ENCODE measurements at regions not wholly inside any gene's neighbourhood (a gene's known extent, or its start where the extent isn't known, plus 50 kb on each side); places are given as distances from the start of the nearest gene placed in this dataset.
A peak's percentile ranks its signal among the peaks of the same experiment; 100 is the strongest.

DNA sequence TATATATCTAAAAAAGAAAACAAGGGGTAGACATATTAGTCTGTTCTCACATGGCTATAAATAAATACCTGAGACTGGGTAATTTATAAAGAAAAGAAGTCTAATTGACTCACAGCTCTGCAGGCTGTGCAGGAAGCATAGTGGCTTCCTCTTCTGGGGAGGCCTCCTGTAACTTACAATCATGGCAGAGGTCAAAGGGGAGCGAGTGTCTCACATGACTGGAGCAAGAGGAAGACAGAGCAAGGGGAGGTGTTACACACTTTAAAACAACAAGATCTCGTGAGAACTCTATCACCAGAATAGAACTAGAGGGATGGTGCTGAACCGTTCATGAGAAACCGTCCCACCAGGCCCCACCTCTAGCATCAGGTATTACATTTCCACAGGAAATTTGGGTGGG, 616.8 kb downstream of the TLE4 start:
- no peak for DNase-seq (ENCODE audit: low spot score)
- H2AFZ ChIP-seq (ENCODE audit: low read length): peak overlapping the region; percentile 73
- no peaks in the 10 kb centered on the region for H3K4me1 ChIP-seq (ENCODE audit: control insufficient read depth in 2 of 2, insufficient read depth in 1 of 2, low read depth in 1 of 2, low read length in 2 of 2)
- no peak overlapping the region for H3K23ac ChIP-seq (ENCODE audit: low read depth, low read length, poor library complexity)
- no peak overlapping the region for H3K4ac ChIP-seq (ENCODE audit: low read length)
- H2BK15ac ChIP-seq (ENCODE audit: low read length): no peak overlapping the region
- no peak overlapping the region for H3K18ac ChIP-seq (ENCODE audit: low read length)
- no peak overlapping the region for H2BK120ac ChIP-seq (ENCODE audit: low read depth, low read length)
- H3K4me2 ChIP-seq (ENCODE audit: insufficient read depth, low read length, poor library complexity, severe bottlenecking): no peak overlapping the region
- no peak overlapping the region for H4K8ac ChIP-seq (ENCODE audit: low read depth, low read length)
- H3K4me3 ChIP-seq (ENCODE audit: low read length in 2 of 2): no peak overlapping the region
- H2BK5ac ChIP-seq (ENCODE audit: low read length): no peak overlapping the region
- H3K79me1 ChIP-seq (ENCODE audit: low read depth, low read length): no peaks in the 10 kb centered on the region
- H3K14ac ChIP-seq (ENCODE audit: low read length): no peak overlapping the region
- no peak overlapping the region for H3K27ac ChIP-seq (replicated peaks; ENCODE audit: low read length)
- H2AK5ac ChIP-seq (ENCODE audit: low read depth, low read length): no peak overlapping the region
- H2BK12ac ChIP-seq (ENCODE audit: low read length): no peak overlapping the region
- H3K27me3 ChIP-seq (ENCODE audit: control insufficient read depth in 3 of 3, insufficient read depth in 3 of 3, low read depth in 1 of 3, low read length in 3 of 3): no peaks in the 10 kb centered on the region
- H3K9me3 ChIP-seq (replicated peaks in 1 of 2; ENCODE audit: control insufficient read depth in 2 of 2, insufficient read depth in 1 of 2, low read depth in 1 of 2, low read length in 2 of 2): peaks cover 0 to 1% of the 10 kb centered on the region in 2 donors
- H3K36me3 ChIP-seq (replicated peaks in 1 of 2; ENCODE audit: control insufficient read depth in 2 of 2, insufficient read depth in 2 of 2, low read length in 2 of 2): no peaks in the 10 kb centered on the region
- no peak overlapping the region for H4K91ac ChIP-seq (ENCODE audit: low read depth, low read length, poor library complexity)
- WGBS, 2 donors (ENCODE audit: extremely low coverage in 2 of 2, insufficient read length in 2 of 2, insufficient replicate concordance in 1 of 2): no CpG with 5 or more reads among the region's 4 CpGs
- no peak overlapping the region for H3K9ac ChIP-seq (ENCODE audit: low read depth, low read length, poor library complexity)

DNA sequence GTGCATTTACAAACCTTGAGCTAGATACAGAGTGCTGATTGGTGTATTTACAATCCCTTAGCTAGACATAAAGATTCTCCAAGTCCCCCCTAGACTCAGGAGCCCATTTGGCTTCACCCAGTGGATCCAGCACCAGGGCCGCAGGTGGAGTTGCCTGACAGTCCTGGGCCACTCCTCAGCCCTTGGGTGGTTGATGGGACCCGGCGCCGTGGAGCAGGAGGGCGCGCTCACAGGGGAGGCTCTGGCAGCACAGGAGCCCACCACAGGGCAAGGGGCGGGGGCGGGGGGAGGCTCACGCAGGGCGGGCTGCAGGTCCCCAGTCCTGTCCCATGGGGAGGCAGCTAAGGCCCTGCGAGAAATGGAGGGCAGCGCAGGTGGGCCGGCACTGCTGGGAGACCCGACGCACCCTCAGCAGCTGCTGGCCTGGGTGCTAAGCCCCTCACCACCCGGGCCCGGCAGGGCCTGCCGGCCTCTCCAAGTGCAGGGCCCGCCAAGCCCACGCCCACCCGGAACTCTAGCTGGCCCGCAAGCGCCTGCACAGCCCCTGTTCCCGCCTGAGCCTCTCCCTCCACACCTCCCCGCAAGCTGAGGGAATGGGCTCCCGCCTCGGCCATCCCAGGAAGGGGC, 613.5 kb downstream of the TLE4 start:
- H2BK12ac ChIP-seq (ENCODE audit: low read length): no peak overlapping the region
- WGBS, 2 donors (ENCODE audit: extremely low coverage in 2 of 2, insufficient read length in 2 of 2, insufficient replicate concordance in 1 of 2): no CpG with 5 or more reads among the region's 27 CpGs
- H3K23ac ChIP-seq (ENCODE audit: low read depth, low read length, poor library complexity): no peak overlapping the region
- no peak overlapping the region for H4K8ac ChIP-seq (ENCODE audit: low read depth, low read length)
- no peak overlapping the region for H2AFZ ChIP-seq (ENCODE audit: low read length)
- H3K27me3 ChIP-seq (ENCODE audit: control insufficient read depth in 3 of 3, insufficient read depth in 3 of 3, low read depth in 1 of 3, low read length in 3 of 3): no peaks in the 10 kb centered on the region
- H3K4me1 ChIP-seq (ENCODE audit: control insufficient read depth in 2 of 2, insufficient read depth in 1 of 2, low read depth in 1 of 2, low read length in 2 of 2): no peaks in the 10 kb centered on the region
- no peak overlapping the region for H2BK5ac ChIP-seq (ENCODE audit: low read length)
- no peak overlapping the region for H3K14ac ChIP-seq (ENCODE audit: low read length)
- peak overlapping the region; percentile 38 for H3K18ac ChIP-seq (ENCODE audit: low read length)
- no peak overlapping the region for H3K9ac ChIP-seq (ENCODE audit: low read depth, low read length, poor library complexity)
- H3K9me3 ChIP-seq (replicated peaks in 1 of 2; ENCODE audit: control insufficient read depth in 2 of 2, insufficient read depth in 1 of 2, low read depth in 1 of 2, low read length in 2 of 2): peaks cover 0 to 7% of the 10 kb centered on the region in 2 donors
- H4K91ac ChIP-seq (ENCODE audit: low read depth, low read length, poor library complexity): no peak overlapping the region
- no peak overlapping the region for H2BK120ac ChIP-seq (ENCODE audit: low read depth, low read length)
- H2AK5ac ChIP-seq (ENCODE audit: low read depth, low read length): no peak overlapping the region
- no peaks in the 10 kb centered on the region for H3K36me3 ChIP-seq (replicated peaks in 1 of 2; ENCODE audit: control insufficient read depth in 2 of 2, insufficient read depth in 2 of 2, low read length in 2 of 2)
- no peak overlapping the region for H3K27ac ChIP-seq (replicated peaks; ENCODE audit: low read length)
- no peak overlapping the region for H3K4me2 ChIP-seq (ENCODE audit: insufficient read depth, low read length, poor library complexity, severe bottlenecking)
- H2BK15ac ChIP-seq (ENCODE audit: low read length): no peak overlapping the region
- H3K4me3 ChIP-seq (ENCODE audit: low read length in 2 of 2): no peak overlapping the region
- H3K79me1 ChIP-seq (ENCODE audit: low read depth, low read length): no peaks in the 10 kb centered on the region
- no peak overlapping the region for H3K4ac ChIP-seq (ENCODE audit: low read length)
- no peak for DNase-seq (ENCODE audit: low spot score)

DNA sequence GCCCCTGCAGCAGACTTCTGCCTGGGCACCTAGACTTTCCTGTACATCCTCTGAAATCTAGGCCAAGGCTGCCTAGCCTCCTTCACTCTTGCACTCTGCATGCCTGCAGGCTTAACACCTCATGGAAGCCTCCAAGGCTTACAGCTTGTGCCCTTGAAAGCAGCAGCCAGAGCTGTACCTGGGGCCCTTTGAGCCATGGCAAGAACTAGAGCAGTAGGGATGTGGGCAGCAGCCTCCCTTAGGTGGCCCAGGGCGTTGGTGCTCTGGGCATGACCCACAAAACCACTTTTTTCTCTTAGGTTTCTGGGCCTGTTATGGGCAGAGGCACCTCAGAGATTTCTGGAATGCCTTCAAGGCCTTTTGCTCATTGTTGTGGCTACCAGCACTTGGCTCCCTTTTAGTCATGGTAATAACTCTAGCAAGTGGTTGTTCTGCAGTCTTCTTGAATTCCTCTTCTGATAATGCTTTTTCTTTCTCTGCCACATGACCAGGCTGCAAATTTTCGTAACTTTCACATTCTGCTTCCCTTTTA, 606.2 kb downstream of the TLE4 start:
- Histone ChIP-seq H3K9me3 (replicated peaks in 1 of 2; ENCODE audit: control insufficient read depth in 2 of 2, insufficient read depth in 1 of 2, low read depth in 1 of 2, low read length in 2 of 2) (peaks cover 3 to 15% of the 10 kb centered on the region in 2 donors), H3K27me3 (ENCODE audit: control insufficient read depth in 3 of 3, insufficient read depth in 3 of 3, low read depth in 1 of 3, low read length in 3 of 3) (no peaks in the 10 kb centered on the region), H4K91ac (ENCODE audit: low read depth, low read length, poor library complexity) (no peak overlapping the region), H3K4me2 (ENCODE audit: insufficient read depth, low read length, poor library complexity, severe bottlenecking) (no peak overlapping the region), H3K4me3 (ENCODE audit: low read length in 2 of 2) (peak overlapping the region in 1 of 2 donors; percentile 44), H2BK5ac (ENCODE audit: low read length) (no peak overlapping the region), H2AK5ac (ENCODE audit: low read depth, low read length) (peak overlapping the region; percentile 57), H3K9ac (ENCODE audit: low read depth, low read length, poor library complexity) (no peak overlapping the region), H3K36me3 (replicated peaks in 1 of 2; ENCODE audit: control insufficient read depth in 2 of 2, insufficient read depth in 2 of 2, low read length in 2 of 2) (no peaks in the 10 kb centered on the region), H3K4me1 (ENCODE audit: control insufficient read depth in 2 of 2, insufficient read depth in 1 of 2, low read depth in 1 of 2, low read length in 2 of 2) (no peaks in the 10 kb centered on the region), H2BK12ac (ENCODE audit: low read length) (no peak overlapping the region), H4K8ac (ENCODE audit: low read depth, low read length) (no peak overlapping the region), H3K18ac (ENCODE audit: low read length) (no peak overlapping the region), H3K79me1 (ENCODE audit: low read depth, low read length) (no peaks in the 10 kb centered on the region), H2BK15ac (ENCODE audit: low read length) (no peak overlapping the region), H2BK120ac (ENCODE audit: low read depth, low read length) (no peak overlapping the region), H3K27ac (replicated peaks; ENCODE audit: low read length) (no peak overlapping the region), H3K14ac (ENCODE audit: low read length) (no peak overlapping the region), H3K23ac (ENCODE audit: low read depth, low read length, poor library complexity) (no peak overlapping the region), H3K4ac (ENCODE audit: low read length) (no peak overlapping the region), H2AFZ (ENCODE audit: low read length) (no peak overlapping the region)
- WGBS, 2 donors (ENCODE audit: extremely low coverage in 2 of 2, insufficient read length in 2 of 2, insufficient replicate concordance in 1 of 2): no CpG with 5 or more reads among the region's 2 CpGs
- no peak for DNase-seq (ENCODE audit: low spot score)

DNA sequence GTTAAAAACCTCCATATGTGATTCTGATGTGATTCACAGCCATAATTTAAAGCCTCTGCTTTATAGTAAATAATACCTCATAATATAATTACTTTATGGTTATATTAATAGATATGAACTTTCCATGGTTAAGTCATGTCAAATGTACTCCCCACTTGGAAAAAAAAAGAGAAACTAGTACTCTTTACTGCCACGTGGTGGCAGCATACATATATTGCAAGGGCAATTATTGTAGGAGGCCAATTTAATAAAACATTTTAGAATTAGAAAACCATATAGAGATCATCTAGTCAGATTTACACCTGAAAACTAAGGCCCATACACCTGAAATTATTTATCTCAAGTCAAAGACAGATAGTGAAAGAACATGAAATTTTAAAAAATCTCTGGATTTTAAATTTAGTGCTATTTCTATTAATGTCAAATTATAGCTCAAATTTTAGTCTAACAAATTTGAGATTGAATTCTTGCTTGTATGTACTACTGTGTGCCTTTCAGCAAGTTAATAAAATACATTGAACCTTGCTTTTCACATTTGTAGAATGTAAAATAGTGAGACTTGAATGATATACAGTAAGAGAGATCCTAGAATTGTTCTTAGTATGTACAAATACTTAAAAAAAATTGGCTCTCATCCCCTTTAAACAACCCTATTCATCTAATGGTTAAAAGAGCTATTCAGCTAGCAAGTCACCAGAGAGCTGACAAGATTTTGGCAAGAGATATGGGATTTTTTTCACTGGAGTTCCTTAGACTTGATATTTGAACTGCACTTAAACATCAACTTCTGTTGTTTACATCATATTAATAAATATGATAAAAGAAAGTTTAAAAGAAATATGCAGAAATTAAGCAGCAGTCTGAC, 603.8 kb downstream of the TLE4 start:
- no peak overlapping the region for H2BK120ac ChIP-seq (ENCODE audit: low read depth, low read length)
- no peak overlapping the region for H4K8ac ChIP-seq (ENCODE audit: low read depth, low read length)
- peaks cover 3 to 9% of the 10 kb centered on the region in 2 donors for H3K9me3 ChIP-seq (replicated peaks in 1 of 2; ENCODE audit: control insufficient read depth in 2 of 2, insufficient read depth in 1 of 2, low read depth in 1 of 2, low read length in 2 of 2)
- H3K4me1 ChIP-seq (ENCODE audit: control insufficient read depth in 2 of 2, insufficient read depth in 1 of 2, low read depth in 1 of 2, low read length in 2 of 2): no peaks in the 10 kb centered on the region
- H3K27me3 ChIP-seq (ENCODE audit: control insufficient read depth in 3 of 3, insufficient read depth in 3 of 3, low read depth in 1 of 3, low read length in 3 of 3): no peaks in the 10 kb centered on the region
- no peak overlapping the region for H3K18ac ChIP-seq (ENCODE audit: low read length)
- no peak overlapping the region for H2AFZ ChIP-seq (ENCODE audit: low read length)
- no peak overlapping the region for H3K9ac ChIP-seq (ENCODE audit: low read depth, low read length, poor library complexity)
- H2AK5ac ChIP-seq (ENCODE audit: low read depth, low read length): no peak overlapping the region
- DNase-seq (ENCODE audit: low spot score): peak; percentile 5
- H3K14ac ChIP-seq (ENCODE audit: low read length): no peak overlapping the region
- no peak overlapping the region for H2BK5ac ChIP-seq (ENCODE audit: low read length)
- no peak overlapping the region for H3K27ac ChIP-seq (replicated peaks; ENCODE audit: low read length)
- H2BK12ac ChIP-seq (ENCODE audit: low read length): no peak overlapping the region
- no peak overlapping the region for H3K4me3 ChIP-seq (ENCODE audit: low read length in 2 of 2)
- no peak overlapping the region for H3K23ac ChIP-seq (ENCODE audit: low read depth, low read length, poor library complexity)
- no peak overlapping the region for H3K4ac ChIP-seq (ENCODE audit: low read length)
- H4K91ac ChIP-seq (ENCODE audit: low read depth, low read length, poor library complexity): no peak overlapping the region
- WGBS, 2 donors (ENCODE audit: extremely low coverage in 2 of 2, insufficient read length in 2 of 2, insufficient replicate concordance in 1 of 2): no CpG with 5 or more reads among the region's 1 CpG
- no peak overlapping the region for H2BK15ac ChIP-seq (ENCODE audit: low read length)
- H3K4me2 ChIP-seq (ENCODE audit: insufficient read depth, low read length, poor library complexity, severe bottlenecking): no peak overlapping the region
- no peaks in the 10 kb centered on the region for H3K36me3 ChIP-seq (replicated peaks in 1 of 2; ENCODE audit: control insufficient read depth in 2 of 2, insufficient read depth in 2 of 2, low read length in 2 of 2)
- H3K79me1 ChIP-seq (ENCODE audit: low read depth, low read length): no peaks in the 10 kb centered on the region
